GM19397 (cell line): ENCODE measurements at regions not wholly inside any gene's neighbourhood (a gene's known extent, or its start where the extent isn't known, plus 50 kb on each side); places are given as distances from the start of the nearest gene placed in this dataset.
A peak's percentile ranks its signal among the peaks of the same experiment; 100 is the strongest.

Source experiments
- ATAC-seq: cut with Tn5 transposase; IDR thresholded peaks from one replicate; pipeline ENCODE4 v1.9.1; 2021; ENCODE audit warnings: mild to moderate bottlenecking, moderate library complexity; ENCODE audit not compliant: unreplicated experiment

DNA sequence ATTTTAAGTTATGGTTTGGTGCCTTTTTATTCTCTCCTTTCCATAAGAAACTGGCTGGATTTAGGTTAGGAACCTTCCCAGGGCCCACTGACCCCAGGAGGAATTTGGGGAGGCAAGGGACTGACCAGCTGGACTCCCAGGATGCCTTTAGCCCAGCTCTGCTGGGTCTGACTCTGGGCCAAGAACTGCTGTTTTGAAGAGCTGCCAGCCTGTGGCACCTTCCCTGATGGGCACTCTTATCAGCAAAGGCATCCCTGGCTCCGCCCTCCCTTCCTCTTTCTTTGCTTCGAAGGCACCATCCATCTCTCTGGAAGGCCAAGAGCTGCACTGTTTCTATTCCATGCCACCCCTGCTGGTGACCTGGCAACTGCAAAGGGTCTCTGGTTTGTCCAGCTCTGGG lies 174.7 kb downstream of the POU4F1 start:
- no peak for ATAC-seq

DNA sequence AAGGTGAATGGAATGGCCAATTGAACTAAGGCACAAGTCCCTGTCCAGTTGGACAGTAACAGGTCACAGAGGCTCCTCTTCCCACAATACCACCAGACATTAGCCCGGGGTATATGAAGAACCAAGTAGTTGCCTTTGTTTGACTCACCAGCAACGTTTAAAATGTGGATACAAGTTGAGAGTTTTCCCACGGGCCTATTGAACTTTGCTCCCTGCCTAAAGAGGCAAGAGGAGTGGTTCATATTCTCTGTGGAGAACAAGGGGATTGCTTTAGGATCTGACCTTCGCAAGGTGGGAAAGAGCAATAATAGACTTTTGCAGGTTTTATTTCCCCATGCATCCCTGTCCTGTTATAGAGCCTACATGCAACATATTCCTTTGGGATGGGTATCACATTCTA lies 177.2 kb downstream of the POU4F1 start:
- no peak for ATAC-seq

DNA sequence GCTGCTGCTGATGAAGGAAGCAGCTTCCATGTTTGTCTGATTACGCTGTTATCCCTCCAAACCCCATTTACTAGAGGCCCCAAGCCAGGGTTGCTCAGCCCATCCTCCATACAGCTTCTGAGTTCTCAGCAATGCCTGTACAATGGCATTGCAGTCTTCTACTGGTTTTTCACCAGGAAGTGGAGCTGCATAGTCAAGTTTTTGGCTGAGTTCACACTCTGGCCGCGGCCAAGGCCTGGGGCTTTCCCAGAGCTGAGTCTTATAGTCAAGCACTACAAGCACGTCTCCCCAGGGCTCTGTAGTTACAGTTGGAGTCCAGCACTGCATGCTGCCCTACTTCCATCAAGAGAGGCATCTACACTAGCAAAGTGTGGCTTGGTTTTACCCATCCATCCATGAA lies 182.5 kb downstream of the POU4F1 start:
- ATAC-seq = peak; percentile 76

DNA sequence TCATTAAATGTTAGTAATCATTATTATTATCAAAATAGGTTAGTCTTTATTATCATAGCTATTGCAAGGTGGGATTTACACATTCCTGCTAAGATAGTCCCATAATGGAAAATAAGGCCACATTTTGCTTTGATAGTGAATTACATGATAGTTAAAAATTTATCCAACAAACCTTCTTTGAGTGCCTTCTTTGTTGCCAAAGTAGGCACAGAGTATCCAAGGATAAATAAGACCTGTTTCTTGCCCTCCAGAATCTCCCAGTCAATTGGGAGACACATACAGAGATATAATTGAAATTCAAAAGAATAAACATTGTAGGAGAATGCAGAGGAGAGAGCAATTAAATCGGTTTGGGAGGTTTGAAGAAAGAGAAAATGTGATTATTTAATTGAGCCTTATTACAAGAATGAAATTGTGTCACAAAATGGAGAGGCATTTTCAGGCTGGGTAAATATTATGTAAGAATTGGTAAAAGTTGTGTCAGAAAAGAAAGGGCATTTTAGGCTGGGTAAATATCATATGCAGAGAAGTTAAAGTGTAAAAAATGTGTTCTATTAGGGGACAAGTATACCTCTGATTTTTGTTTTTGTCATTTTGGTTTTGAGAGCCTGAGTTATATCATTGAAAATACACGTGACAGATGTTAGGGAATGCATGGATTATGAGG lies 189.3 kb downstream of the POU4F1 start:
- ATAC-seq = no peak

DNA sequence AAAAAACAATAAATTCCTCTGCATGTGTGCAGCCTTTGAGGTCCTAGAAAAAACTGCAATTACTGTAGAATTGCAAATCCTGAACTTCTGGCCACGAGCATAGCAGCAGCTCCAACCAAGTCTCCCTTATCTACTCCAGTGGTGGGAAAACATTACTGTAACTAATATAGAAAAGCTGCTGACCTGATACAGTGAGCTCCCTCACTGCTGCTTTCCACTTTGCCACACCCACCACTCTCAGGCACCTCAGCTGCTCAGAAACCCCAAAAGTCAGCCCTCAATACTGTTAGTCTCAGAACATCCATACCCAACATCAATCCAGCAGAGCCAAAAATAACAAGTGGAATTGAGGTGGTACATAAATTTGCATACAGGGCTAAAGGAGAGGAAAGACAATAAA lies 192.5 kb downstream of the POU4F1 start:
- ATAC-seq = no peak

DNA sequence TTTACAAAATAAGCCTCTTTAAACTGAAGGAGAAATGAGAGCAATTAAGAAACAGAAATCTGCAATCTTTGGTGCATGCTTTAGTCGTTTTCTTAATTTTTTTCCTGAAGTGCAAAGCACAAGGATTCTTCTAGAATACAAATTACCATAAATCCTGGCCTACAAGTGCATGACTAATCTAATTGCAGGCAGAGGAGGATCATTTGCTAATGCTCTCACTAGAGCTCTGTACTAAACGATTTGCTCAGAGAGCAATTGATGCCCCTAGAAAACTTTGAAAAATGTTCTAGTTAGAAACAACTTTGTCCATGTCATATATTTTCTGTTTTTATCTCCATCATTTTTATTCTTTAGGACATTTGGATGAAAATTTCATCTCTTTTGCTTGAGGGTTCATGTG lies 193.2 kb downstream of the POU4F1 start:
- ATAC-seq = no peak

DNA sequence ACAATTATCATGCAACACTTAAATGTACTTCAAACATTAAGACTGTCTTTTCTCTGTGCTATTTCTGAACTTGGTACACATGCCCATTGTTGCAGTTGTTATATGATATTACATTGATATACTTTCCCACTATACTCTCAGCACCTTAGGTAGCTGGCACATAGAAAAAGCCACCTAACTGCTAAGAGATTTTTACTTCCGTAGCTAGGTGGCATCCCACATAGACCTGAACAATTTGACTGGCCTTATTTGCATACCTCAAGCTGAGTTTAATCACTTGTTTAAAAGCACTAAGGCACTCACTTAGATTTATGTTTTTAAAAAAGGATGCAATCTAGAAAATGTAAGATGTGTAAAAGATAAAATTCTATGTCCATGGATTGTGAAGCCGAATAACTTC lies 194.2 kb downstream of the POU4F1 start:
- ATAC-seq = no peak

DNA sequence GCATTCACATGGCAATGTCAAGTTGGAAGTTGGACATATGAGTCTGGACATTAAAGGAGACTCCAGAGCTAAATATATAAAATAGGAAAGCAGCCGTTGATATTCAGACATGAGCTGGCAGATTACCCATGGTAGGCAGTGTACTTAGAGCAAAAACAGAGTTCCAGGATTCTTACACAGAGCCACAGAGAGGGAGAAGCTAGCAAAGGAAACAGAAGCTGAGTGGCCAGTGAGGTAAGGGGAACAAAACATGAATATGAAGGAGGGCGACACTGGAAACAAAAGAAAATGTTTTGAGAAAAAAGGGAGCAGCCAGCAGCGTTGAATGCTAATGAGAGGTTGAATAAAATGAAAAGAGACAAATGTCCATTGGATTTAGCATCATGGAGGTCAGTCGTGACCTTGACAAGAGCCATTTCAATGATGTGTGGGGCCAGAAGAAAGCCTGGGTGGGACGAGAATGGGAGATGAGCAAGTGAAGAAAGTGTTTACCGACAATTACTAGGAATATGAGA lies 198.4 kb downstream of the POU4F1 start:
- no peak for ATAC-seq

DNA sequence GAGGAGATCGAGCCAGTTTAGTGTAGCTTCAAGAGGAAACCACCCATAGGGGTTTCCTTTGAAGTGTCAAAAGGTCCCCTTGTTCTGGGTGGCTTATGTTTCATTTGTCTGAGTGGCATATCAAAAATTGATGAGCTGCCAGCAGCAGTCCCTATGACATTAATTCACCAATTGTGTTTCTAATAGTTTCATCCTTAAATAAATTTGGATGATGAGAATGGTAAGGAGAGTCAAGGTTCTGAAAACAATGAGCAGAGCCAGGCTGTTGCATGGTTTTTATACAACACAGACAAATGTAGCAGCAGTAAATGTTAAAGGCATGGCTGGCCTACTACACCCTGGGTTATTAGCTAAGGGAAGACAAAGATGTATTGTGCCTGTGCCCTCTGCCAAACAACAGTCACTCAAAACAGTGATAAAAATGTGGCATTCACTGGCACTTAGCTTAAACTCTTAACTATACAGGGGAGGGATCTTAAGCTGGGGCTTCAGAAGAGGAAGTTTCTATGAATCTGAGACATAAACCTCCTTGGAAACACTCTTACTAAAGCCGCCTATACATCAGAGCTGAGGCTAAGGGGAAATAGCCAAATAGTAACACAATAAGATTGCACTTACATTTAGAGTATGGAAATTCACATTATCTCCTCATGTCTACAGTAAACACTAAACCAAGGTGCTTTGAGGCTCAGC lies 200.5 kb downstream of the POU4F1 start:
- no peak for ATAC-seq

DNA sequence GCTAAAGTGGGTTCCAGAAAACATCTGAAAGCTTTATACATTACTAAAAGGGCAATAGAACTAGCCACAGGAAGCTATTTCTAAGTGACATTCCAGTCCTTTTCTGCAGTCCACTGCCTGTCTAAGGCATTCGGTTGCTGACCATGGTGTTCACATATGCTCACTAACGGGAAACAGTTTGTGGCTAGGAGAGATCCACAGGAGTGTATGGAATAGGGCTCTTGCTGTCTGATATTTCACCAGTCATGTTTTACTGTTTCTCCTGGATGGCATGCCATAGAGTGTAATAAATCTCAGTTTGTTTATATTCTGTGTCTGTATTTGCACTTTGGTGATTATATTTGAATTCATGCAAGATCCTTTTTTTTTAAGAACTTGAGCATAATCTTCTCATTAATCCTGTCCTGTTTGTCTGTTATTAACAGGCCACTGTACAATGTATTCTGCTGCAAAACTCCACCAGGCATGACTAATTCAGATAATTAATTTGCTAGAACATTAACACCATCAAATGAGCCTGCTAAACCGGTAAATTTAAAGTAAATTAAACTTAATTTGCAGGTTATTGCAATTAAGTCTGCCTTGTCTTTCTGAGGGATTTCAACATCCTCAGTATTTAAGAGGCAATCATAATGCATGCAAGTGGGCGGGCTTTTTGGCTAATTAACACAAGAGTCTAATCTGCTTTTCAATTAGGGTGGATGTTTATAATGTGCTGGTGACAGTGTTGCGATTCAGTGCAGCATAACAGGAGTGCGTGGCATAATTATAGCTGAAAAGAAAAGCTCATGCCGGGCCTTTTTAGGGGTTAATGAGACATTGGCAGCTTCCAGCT lies 201.3 kb downstream of the POU4F1 start:
- ATAC-seq = no peak

DNA sequence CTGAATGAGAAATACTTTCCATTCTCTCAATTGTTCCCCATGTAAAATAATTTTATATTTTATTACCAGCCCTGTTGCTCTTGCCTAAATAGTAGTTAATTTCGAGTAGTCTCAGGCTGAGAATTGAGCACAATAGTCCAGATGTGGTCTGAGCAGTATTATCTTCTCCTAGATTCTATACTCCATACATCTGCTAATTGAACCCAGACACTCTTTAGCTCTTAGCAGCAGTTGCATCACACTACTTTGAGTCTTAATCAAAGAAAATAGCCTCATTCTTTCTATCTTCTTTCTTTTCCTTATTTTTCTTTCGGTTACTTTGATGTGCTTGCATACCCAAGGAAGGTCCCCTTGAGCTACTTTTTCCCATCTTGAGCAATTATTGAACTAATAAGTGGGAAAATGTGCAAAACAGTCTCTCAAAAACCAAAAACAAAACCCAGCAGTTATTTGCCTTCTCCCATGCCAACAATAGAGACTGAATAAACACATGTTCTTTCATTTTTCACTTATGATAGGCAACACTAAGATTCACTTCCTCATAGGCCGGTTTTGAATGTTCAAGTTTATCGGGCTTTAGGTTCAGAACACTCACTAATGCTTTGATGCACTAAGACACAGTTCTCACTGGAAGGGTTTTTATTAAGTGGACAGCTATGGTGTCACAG lies 204.5 kb downstream of the POU4F1 start:
- peak; percentile 84 for ATAC-seq

DNA sequence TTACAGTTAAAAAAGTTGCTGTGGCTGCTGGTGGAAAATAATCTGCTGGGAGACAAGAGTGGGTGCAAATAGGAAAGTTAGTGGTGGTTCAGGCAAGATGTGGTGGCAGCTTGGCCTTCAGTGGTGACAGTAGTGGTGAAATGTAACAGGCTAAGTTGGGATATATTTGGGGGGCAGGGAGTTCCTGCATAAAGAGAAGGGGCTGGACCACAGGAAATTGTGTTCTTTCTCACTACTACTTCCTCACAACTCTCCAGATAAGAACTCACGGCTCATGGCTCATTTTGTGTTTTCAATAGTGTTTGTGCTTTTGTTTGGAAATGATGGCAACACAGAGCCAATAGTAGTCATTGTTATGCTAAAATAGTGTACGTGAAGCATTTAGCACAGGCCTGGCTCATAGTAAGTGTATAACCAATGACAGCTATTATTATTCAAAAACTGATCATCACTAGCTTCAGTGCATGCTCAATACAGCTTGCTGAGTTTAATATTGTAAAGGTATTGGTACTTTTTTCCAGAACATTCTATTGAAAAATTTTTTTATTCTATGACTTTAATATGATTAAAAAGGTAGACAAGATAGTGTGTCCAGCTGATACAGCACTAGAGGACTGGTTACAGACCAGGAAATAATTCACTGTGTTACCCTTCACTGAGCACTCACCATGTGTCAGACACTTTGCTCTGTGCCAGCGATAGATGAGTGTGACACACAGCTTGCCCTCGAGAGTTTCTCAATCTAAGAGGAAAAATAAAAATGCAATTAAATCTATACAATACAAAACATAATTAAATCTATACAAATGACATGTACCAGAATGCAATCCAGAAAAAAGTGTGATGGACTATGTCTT lies 209.8 kb downstream of the POU4F1 start:
- no peak for ATAC-seq

DNA sequence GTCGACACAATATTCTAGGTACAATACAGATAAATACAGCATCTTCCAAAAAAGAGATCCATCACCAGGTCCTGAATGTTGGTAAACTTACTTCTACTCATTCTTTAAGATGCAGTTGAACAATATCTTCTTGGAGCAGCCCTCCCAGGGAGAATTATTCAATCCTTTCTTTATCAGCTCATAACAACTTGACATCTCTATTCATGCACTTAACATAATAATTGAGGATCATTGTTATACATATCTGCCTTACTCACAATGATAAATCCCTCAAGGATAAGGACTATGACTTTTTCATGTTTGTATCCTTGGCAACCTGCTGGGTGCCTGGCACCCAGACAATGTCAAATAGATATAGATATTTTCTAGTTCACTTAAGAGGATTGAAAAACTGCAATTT lies 219.5 kb downstream of the POU4F1 start:
- ATAC-seq = no peak

DNA sequence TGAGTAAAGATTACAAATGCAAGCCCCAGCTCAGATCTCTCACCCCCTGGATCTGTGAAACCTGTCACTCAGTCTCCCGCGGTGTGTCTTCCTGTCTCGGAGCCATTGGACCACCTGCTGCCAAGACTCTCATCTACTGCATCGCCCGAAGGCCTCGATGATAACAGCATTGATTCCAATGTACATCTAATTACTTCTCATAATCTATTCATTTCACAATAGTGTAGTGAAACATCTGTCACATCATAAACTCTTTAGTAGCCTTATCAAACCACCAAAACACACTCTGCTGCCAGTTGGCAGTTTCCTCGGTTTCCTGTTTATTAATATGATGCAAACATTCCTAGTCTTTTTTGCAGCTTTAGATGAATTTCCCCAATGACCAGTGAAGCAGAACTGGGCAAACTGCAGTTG lies 220.3 kb downstream of the POU4F1 start:
- no peak for ATAC-seq

DNA sequence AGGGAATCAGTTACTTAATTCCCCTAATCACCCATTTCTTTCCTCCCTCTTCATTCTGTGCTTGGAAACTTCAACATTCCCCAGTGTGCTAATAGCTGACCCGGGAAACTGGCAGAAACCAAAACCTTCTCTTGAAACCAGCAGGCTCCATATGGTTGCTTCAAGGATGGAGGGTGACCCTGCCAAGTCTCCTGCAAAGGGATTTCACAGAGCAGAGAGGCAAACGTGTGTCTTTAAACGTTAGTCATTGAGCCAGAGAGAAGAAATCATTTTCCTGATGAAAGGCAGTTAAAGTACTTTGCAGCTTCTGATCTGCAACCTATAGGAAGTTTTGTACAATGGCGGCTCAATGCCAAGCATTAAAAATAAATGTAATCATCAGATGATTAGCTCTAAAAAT lies 220.9 kb downstream of the POU4F1 start:
- no peak for ATAC-seq

DNA sequence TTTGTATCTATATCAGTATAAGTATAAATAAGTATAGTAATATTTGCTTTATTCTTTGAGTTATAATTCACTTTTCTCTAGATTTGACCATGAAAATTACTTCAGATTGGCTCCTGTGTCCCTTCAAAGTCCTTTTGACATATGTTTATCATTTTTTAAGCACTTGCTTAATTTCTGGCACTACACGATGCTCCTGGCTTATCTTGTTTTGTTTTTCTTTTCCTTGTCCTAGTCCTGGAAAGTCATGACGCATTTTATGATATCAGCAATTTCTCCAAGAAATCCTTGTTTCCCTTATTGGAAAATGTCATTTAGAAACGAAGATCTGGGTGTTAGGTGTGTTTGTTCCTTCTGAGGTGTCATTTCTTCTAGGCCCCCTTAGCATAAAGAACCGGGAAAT lies 226.5 kb downstream of the POU4F1 start:
- ATAC-seq = no peak

DNA sequence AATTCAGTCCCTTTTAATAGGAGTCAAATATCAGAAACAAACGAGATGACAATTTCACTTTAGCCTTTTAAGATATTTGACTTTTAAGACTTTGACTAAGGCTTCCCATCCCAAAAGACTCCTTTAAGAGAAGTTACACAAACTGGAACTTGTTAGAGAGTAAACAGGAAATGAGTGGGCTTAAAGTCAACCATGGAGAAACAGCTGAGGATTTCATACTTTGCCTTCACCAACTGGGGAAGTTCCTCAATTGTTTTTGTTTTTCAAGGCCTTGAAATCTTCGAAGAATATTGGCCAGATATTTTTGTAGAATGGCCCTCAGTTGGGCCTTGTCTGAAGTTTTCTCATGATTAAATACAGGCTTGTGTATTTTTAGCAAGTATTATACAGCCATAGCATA lies 227.3 kb downstream of the POU4F1 start:
- no peak for ATAC-seq

DNA sequence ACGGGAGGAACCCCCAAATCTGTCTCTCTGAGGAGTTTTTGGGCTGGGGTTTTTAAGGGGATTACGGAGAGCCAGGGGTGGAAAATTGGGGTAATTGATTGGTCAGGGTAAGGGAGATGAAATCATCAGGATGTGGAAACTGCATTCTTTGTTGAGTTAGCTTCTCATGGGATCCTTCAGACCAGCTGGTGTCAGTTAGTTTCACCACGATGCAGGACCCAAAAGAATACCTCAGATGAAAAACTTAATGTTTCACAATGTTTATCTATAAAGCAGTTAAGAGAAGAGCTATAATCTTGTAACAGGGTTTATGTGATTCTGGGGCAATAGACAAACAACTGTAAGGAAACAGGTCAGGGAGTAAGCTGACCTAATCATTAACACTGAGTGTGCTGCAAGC lies 230.8 kb downstream of the POU4F1 start:
- no peak for ATAC-seq

DNA sequence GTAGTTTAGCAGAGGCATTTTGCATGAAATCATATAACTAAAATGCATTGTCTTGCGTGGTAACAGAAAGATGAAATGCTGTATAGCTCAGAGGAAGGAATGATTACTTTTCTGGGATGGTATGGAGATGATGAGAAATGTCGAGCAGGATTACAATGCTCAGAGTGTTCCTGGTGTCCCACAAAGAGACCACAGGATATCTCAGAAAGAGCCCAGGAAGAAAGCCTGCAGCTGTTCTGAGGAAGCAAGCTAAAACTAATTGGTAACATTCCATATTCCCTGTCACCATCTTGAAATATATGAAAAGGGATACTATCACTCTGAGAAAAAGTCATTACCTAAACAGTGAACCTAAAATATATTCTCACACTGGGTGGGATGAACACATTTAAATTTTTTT lies 233.1 kb downstream of the POU4F1 start:
- ATAC-seq = no peak

DNA sequence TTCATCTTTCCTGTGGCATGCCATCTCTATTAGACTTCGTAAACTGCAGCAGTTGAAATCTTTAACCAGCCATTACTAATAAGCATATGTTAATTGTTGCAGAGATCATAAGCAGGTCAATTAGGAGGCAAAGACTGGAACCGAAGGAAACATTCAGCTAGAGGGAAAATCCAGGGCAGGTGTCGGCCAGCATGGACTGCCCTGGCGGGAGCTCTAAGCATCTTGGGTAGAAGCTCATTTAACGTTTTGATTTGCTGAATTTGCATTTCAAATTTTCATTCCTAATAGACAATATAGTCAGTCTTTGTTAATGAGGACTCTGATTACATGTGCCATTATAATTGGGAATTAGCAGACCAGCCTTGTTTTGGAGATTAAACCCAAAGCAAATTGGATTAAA lies 238.6 kb downstream of the POU4F1 start:
- ATAC-seq = no peak
